Keratinocyte (primary cell): ENCODE measurements at regions not wholly inside any gene's neighbourhood (a gene's known extent, or its start where the extent isn't known, plus 50 kb on each side); places are given as distances from the start of the nearest gene placed in this dataset.

Experiments
- EZH2 ChIP-seq: IDR thresholded peaks from one replicate; pipeline ENCODE4 v1.6.1; 2012; ENCODE audit warnings: inconsistent platforms, mild to moderate bottlenecking, low read length, moderate library complexity
- TF ChIP-seq, protein P1 (sequence below), 3 experiments: IDR thresholded peaks in 1 of 3; conservative IDR thresholded peaks in 1 of 3; optimal IDR thresholded peaks in 1 of 3; 2 replicates in 2 of 3; 3 replicates in 1 of 3; pipeline versions ENCODE3 to v1.5.1; 2011; ENCODE audit warnings: low read length in 3 of 3, mild to moderate bottlenecking in 3 of 3, moderate library complexity in 2 of 3, control low read depth in 1 of 3, inconsistent platforms in 1 of 3; ENCODE audit not compliant: insufficient read depth in 2 of 3; ENCODE audit errors: extremely low read depth in 1 of 3

DNA sequence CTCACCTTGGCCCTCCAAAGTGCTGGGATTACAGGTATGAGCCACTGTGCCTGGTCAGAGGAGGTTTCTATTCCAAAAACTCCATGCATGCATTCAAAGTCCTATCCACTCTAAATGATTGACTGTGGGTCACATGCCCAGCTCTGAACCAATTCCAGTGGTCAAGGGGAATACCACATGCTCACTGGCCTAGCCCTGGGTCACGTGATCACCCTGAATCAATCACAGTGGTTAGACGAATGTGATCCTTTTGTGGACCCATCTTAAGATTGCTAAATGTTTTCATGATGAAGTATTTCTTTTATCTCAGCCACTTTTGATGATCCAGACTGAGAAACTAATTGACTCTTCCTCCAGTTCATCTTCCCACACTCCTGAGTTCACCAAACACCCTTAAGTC lies 475.8 kb downstream of the PREX1 start:
- TF ChIP-seq, protein P1, sequence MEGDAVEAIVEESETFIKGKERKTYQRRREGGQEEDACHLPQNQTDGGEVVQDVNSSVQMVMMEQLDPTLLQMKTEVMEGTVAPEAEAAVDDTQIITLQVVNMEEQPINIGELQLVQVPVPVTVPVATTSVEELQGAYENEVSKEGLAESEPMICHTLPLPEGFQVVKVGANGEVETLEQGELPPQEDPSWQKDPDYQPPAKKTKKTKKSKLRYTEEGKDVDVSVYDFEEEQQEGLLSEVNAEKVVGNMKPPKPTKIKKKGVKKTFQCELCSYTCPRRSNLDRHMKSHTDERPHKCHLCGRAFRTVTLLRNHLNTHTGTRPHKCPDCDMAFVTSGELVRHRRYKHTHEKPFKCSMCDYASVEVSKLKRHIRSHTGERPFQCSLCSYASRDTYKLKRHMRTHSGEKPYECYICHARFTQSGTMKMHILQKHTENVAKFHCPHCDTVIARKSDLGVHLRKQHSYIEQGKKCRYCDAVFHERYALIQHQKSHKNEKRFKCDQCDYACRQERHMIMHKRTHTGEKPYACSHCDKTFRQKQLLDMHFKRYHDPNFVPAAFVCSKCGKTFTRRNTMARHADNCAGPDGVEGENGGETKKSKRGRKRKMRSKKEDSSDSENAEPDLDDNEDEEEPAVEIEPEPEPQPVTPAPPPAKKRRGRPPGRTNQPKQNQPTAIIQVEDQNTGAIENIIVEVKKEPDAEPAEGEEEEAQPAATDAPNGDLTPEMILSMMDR (optimal IDR thresholded peaks at IDR 0.05 in 1 of 3, IDR thresholded peaks at IDR 0.05 in 1 of 3, conservative IDR thresholded peaks at IDR 0.05 in 1 of 3; ENCODE audit: extremely low read depth in 1 of 3, insufficient read depth in 2 of 3, low read length in 3 of 3): no peak
- TF ChIP-seq EZH2: no peak
